ENCODE measurements at regions not wholly inside any gene's neighbourhood (a gene's known extent, or its start where the extent isn't known, plus 50 kb on each side); places are given as distances from the start of the nearest gene placed in this dataset.

DNA sequence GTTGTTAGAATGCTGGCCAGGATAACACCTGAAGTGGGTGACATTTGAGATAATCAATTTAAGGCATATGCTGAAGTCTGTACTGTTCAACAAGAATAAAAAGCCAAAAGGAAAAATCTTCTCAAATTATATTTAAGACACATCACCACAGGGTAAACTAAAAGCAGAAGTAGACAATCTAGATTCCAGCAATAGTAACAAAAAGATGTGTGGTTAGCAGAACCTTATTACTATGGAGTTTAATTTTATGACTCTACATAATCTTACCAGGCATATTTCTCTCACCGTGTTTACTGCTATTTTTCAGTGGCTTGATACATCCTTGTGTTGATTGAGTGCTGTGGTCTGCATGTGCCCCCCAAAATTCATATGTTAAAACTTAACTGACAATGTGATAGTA lies 300.4 kb upstream of the ZP4 start:
- DNase-seq (no peak), ATAC-seq (no peak)
- intact Hi-C loops (cut with DNase I): no loop called here
- TF ChIP-seq, protein P1, sequence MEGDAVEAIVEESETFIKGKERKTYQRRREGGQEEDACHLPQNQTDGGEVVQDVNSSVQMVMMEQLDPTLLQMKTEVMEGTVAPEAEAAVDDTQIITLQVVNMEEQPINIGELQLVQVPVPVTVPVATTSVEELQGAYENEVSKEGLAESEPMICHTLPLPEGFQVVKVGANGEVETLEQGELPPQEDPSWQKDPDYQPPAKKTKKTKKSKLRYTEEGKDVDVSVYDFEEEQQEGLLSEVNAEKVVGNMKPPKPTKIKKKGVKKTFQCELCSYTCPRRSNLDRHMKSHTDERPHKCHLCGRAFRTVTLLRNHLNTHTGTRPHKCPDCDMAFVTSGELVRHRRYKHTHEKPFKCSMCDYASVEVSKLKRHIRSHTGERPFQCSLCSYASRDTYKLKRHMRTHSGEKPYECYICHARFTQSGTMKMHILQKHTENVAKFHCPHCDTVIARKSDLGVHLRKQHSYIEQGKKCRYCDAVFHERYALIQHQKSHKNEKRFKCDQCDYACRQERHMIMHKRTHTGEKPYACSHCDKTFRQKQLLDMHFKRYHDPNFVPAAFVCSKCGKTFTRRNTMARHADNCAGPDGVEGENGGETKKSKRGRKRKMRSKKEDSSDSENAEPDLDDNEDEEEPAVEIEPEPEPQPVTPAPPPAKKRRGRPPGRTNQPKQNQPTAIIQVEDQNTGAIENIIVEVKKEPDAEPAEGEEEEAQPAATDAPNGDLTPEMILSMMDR (IDR thresholded peaks at IDR 0.05): no peak
- Histone ChIP-seq H3K4me3 (no peak overlapping the region), H3K4me1 (no peaks in the 10 kb centered on the region), H3K36me3 (no peaks in the 10 kb centered on the region), H3K27ac (no peak overlapping the region), H3K27me3 (no peaks in the 10 kb centered on the region), H3K9me3 (no peaks in the 10 kb centered on the region)

DNA sequence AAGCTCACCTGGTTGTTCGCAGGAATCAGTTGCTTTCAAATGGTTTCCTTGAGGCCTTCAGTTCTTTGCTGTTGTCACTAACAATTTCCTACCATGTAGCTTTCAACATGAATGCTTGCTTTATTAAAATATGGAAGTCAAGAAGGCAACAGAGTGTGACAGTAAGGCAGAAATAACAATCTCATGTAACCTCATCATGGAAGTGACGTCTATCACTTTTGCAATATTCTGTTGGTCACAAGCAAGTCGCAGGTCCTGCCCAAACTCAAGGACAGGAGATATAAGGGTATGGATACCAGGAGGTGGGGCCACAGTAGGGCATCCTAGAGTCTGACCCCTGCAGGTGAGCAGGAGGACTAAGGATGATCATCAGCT lies 296.8 kb upstream of the ZP4 start:
- intact Hi-C loops (cut with DNase I): no loop called here
- Histone ChIP-seq H3K4me1 (no peaks in the 10 kb centered on the region), H3K4me3 (no peak overlapping the region), H3K27ac (no peak overlapping the region), H3K36me3 (no peaks in the 10 kb centered on the region), H3K9me3 (peaks cover 0 to 13% of the 10 kb centered on the region in 2 donors), H3K27me3 (no peaks in the 10 kb centered on the region)
- TF ChIP-seq, protein P1 (IDR thresholded peaks at IDR 0.05): no peak
- no peak for ATAC-seq
- DNase-seq: no peak

DNA sequence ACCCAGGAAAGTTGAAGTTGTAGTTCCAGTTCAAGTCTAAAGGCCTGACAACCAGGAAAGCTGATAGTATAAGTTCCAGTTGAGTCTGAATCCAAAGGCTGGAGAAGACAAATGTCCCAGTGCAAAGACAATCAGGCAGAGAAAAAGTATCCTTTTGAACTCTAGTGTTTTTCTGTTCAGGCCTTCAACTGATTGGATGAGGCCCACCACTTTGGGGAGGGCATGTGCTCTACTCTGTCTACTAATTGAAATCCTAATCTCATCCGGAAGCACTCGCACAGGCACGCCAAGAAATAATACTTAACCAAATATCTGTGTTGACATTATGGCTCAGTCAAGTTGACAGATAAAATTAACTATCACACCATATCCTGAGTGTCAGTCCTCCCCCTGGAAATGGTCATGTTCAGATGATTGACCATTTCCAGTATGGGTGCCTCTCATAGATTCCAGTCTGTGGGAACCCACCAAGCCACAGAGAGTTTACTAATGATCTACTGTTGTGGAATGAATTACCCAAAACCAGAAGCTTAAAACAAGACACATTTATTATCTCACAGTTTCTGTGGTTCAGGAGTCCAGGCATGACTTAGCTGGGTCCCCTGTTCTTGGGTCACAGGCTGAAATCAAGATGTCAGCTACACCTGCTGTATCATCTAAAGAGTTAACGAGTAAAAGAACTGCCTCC lies 296.3 kb upstream of the ZP4 start:
- H3K27me3 ChIP-seq: no peaks in the 10 kb centered on the region
- H3K4me1 ChIP-seq: no peaks in the 10 kb centered on the region
- no peak for DNase-seq
- TF ChIP-seq, protein P1 (IDR thresholded peaks at IDR 0.05): no peak
- H3K9me3 ChIP-seq: peaks cover 0 to 18% of the 10 kb centered on the region in 2 donors
- intact Hi-C loops (cut with DNase I): no loop called here
- no peak for ATAC-seq
- H3K27ac ChIP-seq: no peak overlapping the region
- no peaks in the 10 kb centered on the region for H3K36me3 ChIP-seq
- no peak overlapping the region for H3K4me3 ChIP-seq

DNA sequence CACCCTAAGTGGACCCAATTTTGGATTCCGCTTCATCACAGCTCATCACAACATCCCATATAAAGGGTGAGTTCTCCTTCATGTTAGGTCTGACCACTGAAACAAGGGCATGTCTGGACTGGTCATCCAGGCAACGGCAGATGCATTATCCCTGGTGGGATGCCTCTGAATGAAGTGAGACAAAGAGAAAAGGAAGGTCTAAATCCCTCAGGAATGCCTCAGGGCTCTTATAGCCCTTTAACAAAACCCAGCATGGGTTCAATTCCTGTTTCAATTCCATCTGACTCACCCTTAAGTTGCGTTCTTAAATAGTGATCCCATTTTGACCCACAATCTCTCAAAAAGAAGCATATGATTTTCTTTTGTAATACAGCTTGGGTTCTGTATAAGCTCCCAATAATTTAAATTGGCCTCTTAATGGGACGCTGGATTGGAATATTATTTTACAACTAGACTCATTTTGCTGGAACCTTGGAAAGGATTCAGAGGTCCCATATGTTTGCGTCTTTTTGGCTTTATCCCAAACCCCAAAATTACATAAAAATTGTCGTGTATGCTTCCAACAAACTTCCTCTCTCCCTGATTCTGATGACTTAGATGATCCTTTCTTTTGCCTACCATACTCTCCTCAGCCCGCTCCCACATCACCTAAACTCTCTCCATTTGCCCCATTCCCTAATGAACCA lies 287.4 kb upstream of the ZP4 start:
- Histone ChIP-seq H3K36me3 (no peaks in the 10 kb centered on the region), H3K4me3 (no peak overlapping the region), H3K27me3 (no peaks in the 10 kb centered on the region), H3K27ac (no peak overlapping the region), H3K4me1 (no peaks in the 10 kb centered on the region), H3K9me3 (peaks cover 0 to 12% of the 10 kb centered on the region in 2 donors)
- DNase-seq (peak in 2 of 4 donors; percentile 7 to 11), ATAC-seq (no peak)
- TF ChIP-seq, protein P1 (IDR thresholded peaks at IDR 0.05): no peak
- intact Hi-C loops (cut with DNase I): no loop called here

DNA sequence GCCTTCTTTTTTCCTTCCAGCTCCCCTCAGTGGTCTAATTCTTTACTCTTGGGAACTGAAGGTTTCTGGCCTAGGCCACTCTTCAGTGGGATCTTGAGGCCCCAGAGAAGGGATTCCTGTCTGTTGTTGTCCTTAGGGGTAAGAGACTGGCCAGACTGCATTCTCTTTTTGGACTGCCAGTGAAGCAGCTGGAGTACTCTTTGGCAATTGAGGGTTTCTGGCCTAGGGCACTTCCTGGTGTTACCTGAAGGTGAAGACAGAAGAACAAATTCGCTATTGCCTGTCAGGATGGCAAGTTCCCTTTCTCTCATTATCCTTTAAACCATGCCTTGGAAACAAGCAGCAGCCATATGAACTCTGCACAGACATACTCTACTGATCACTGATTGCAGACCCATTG lies 286.6 kb upstream of the ZP4 start:
- ATAC-seq (no peak), DNase-seq (no peak)
- TF ChIP-seq, protein P1 (IDR thresholded peaks at IDR 0.05): no peak
- peaks cover 0 to 10% of the 10 kb centered on the region in 2 donors for H3K9me3 ChIP-seq
- H3K36me3 ChIP-seq: no peaks in the 10 kb centered on the region
- H3K4me3 ChIP-seq: no peak overlapping the region
- no peak overlapping the region for H3K27ac ChIP-seq
- intact Hi-C loops (cut with DNase I): no loop called here
- H3K4me1 ChIP-seq: no peaks in the 10 kb centered on the region
- no peaks in the 10 kb centered on the region for H3K27me3 ChIP-seq
